ENCODE measurements at regions not wholly inside any gene's neighbourhood (a gene's known extent, or its start where the extent isn't known, plus 50 kb on each side); places are given as distances from the start of the nearest gene placed in this dataset.

DNA sequence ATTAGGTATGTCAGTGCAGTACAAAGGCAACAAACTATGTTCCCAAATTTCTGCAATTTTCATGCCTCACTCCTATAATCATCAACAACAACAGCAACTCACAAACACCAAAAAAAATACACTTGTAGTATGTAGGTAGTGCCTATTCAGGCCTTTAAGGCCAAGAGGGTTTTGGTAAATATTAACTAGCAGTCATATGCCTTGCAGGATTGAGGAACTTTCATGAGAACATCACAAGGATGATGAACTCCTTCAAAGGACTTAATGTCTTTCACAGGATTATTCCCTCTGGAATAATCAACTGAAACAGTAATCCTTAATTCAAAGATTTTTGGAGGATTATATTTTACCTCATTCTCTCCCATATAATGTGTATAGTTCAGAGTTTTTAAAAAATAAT, 293.8 kb downstream of the NOVA1 start:
- BruUV-seq (replicated peaks), result no TSS peak
- no peak overlapping the region for H2BK120ac ChIP-seq (ENCODE audit: low read depth, low read length)

More for the DNA sequence above, 293.8 kb downstream of the NOVA1 start:
- H3K9ac ChIP-seq (ENCODE audit: low read depth, low read length), result no peak overlapping the region
- TF ChIP-seq USF2 (IDR thresholded peaks at IDR 0.05; ENCODE audit: low read depth, low read length), result no peak
- no peak for TF ChIP-seq MXI1 (IDR thresholded peaks at IDR 0.05; ENCODE audit: borderline replicate concordance, low read depth, low read length)
- no peaks in the 10 kb centered on the region for H3K36me3 ChIP-seq (ENCODE audit: control insufficient read depth, insufficient read depth, low read length)
- no peak overlapping the region for H2BK20ac ChIP-seq (ENCODE audit: low read depth, low read length)
- no peak overlapping the region for H2AFZ ChIP-seq (replicated peaks; ENCODE audit: low read length, poor library complexity)
- H3K14ac ChIP-seq (replicated peaks; ENCODE audit: low read depth, low read length), result no peak overlapping the region
- no peak overlapping the region for H3K4me3 ChIP-seq (ENCODE audit: insufficient read depth, low read depth, low read length)
- intact Hi-C loops (cut with micrococcal nuclease) (no loop called here), in situ Hi-C loops (cut with MboI; ENCODE audit: low sequenced_read_pairs) (no loop called here), dilution Hi-C loops (cut with HindIII; ENCODE audit: low sequenced_read_pairs, unreplicated experiment) (no loop called here)
- H4K5ac ChIP-seq (ENCODE audit: low read depth, low read length), result no peak overlapping the region
- H3K9me3 ChIP-seq (ENCODE audit: control insufficient read depth, insufficient read depth, low read length), result peaks cover 5% of the 10 kb centered on the region; the same call in 1 of the 2 replicates
- no peak overlapping the region for H3K23ac ChIP-seq (ENCODE audit: low read depth, low read length)
- H3K56ac ChIP-seq (ENCODE audit: extremely low read depth, insufficient read depth, low read length), result no peak overlapping the region
- H4K20me1 ChIP-seq (ENCODE audit: insufficient read depth, low read length), result no peaks in the 10 kb centered on the region
- no peak overlapping the region for H3K4me2 ChIP-seq (ENCODE audit: low read depth, low read length)
- H2AK9ac ChIP-seq (replicated peaks; ENCODE audit: low read depth, low read length, poor library complexity), result no peak overlapping the region
- no peak overlapping the region for H2AK5ac ChIP-seq (ENCODE audit: low read depth, low read length)
- H3K79me1 ChIP-seq (ENCODE audit: low read depth in 1 of 2, low read length in 2 of 2), result no peaks in the 10 kb centered on the region
- no peak overlapping the region for H3K27ac ChIP-seq (ENCODE audit: insufficient read depth, low read length)
- H3K27me3 ChIP-seq (ENCODE audit: control insufficient read depth, insufficient read depth, low read length), result no peaks in the 10 kb centered on the region
- H3K4me1 ChIP-seq (ENCODE audit: control insufficient read depth, insufficient read depth, low read length), result no peaks in the 10 kb centered on the region
- no peak overlapping the region for H2BK15ac ChIP-seq (ENCODE audit: low read depth, low read length)
- DNase-seq (no peak), ATAC-seq (ENCODE audit: low read depth) (no peak)
- H4K8ac ChIP-seq (ENCODE audit: low read depth in 2 of 2, low read length in 2 of 2), result no peak overlapping the region
- H3K9me1 ChIP-seq (ENCODE audit: insufficient read depth, low read length), result no peaks in the 10 kb centered on the region
- H3K4ac ChIP-seq (ENCODE audit: low read depth, low read length), result no peak overlapping the region
- no peak overlapping the region for H3K18ac ChIP-seq (ENCODE audit: low read depth, low read length)
- no peak overlapping the region for H4K91ac ChIP-seq (ENCODE audit: insufficient read depth, low read depth, low read length)
- H2BK5ac ChIP-seq (ENCODE audit: low read depth, low read length, poor library complexity, severe bottlenecking), result no peak overlapping the region
- ChIA-PET POLR2A (ENCODE audit: unreplicated experiment) (no interaction called here), CTCF (no interaction called here)
